SK-N-SH (cell line): ENCODE measurements at regions not wholly inside any gene's neighbourhood (a gene's known extent, or its start where the extent isn't known, plus 50 kb on each side); places are given as distances from the start of the nearest gene placed in this dataset.

Experiments
- CTCF ChIP-seq: fragments of 200-600 bp; sonication (generic); IDR thresholded peaks from 2 replicates; pipeline ENCODE4 v1.6.1; 2017; ENCODE audit warnings: antibody characterized with exemption, mild to moderate bottlenecking, moderate library complexity
- FOSL2 ChIP-seq: IDR thresholded peaks from 2 replicates; pipeline ENCODE4 v1.4.0; 2012; ENCODE audit warnings: low read depth, mild to moderate bottlenecking, moderate library complexity, borderline replicate concordance
- RAD21 ChIP-seq: IDR thresholded peaks from 2 replicates; pipeline ENCODE4 v1.6.1; 2012; ENCODE audit warnings: mild to moderate bottlenecking, low read length
- SMC3 ChIP-seq: IDR thresholded peaks from 2 replicates; pipeline ENCODE4 v1.6.1; 2012; ENCODE audit warnings: low read depth, low read length, improper control_type of control experiment
- TAF1 ChIP-seq: IDR thresholded peaks from 2 replicates; pipeline ENCODE4 v1.6.1; 2012; ENCODE audit warnings: low read depth, mild to moderate bottlenecking, low read length, moderate library complexity, borderline replicate concordance
- YY1 ChIP-seq: IDR thresholded peaks from 2 replicates; pipeline ENCODE4 v1.4.0; 2012; ENCODE audit warnings: low read depth, mild to moderate bottlenecking

DNA sequence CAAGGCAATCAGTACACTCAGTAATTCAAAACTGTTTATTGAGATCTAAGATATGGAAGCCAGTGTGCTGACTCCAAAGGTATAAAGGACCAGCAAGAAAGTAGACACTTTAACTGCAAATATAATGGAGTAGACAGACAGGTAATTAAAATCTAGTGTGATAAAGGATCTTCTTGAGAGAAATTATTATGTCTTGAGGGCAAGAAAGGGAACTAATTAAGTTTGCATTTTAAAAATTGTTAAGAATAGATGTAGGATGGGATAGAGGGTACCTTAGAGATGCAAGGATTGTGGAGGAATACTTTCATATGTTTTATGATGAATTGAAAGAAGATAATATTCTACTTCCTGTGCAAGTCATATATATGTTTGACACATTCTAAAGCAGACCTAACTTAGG is 825.3 kb downstream of the LTN1 start:
- TF ChIP-seq CTCF (no peak), YY1 (no peak), TAF1 (no peak), SMC3 (no peak), FOSL2 (no peak), RAD21 (no peak)
